ENCODE measurements at regions not wholly inside any gene's neighbourhood (a gene's known extent, or its start where the extent isn't known, plus 50 kb on each side); places are given as distances from the start of the nearest gene placed in this dataset.

DNA sequence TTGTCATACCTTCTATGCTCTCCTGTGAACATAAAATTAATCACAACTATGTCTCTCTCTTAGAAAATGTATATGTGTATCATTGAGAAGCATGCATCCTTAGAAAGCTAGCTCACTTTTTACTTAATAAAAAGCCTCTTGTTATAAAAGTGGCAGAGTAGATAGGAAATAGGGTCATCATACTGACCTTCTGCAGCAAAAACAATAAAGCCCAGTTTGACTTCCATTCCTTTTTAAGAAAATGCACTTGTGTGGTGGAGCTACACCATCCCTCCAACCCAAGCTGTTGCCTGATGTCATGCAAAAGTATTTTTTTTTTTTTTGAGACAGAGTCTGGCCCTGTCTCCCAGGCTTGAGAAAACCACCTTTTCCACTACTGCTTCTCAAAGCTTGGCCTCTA, 393.3 kb downstream of the LIG4 start:
- intact Hi-C loops (cut with DNase I): no loop called here

DNA sequence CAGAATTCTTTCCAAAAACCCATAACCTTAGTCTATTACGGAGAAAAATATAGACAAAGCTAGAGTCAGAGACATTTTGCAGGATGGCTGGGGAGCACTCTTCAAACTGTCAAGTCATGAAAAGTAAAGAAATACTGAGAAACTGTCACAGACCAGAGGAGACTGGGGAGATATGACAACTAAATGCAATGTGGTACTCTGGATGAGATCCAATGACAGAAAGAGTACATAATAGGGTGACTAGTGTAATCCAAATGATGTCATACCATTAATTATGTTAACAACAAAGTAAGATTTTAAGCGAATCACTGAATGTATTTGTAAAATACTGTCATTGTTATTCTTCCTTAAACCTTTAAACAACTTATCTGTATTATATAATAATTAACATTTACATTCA, 393.8 kb downstream of the LIG4 start:
- TF ChIP-seq, protein P1, sequence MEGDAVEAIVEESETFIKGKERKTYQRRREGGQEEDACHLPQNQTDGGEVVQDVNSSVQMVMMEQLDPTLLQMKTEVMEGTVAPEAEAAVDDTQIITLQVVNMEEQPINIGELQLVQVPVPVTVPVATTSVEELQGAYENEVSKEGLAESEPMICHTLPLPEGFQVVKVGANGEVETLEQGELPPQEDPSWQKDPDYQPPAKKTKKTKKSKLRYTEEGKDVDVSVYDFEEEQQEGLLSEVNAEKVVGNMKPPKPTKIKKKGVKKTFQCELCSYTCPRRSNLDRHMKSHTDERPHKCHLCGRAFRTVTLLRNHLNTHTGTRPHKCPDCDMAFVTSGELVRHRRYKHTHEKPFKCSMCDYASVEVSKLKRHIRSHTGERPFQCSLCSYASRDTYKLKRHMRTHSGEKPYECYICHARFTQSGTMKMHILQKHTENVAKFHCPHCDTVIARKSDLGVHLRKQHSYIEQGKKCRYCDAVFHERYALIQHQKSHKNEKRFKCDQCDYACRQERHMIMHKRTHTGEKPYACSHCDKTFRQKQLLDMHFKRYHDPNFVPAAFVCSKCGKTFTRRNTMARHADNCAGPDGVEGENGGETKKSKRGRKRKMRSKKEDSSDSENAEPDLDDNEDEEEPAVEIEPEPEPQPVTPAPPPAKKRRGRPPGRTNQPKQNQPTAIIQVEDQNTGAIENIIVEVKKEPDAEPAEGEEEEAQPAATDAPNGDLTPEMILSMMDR (IDR thresholded peaks at IDR 0.05): no peak
- TF ChIP-seq EP300 (IDR thresholded peaks at IDR 0.05) (no peak), POLR2AphosphoS5 (IDR thresholded peaks at IDR 0.05) (no peak), POLR2A (IDR thresholded peaks at IDR 0.05; ENCODE audit: low read depth) (no peak)
- Histone ChIP-seq H3K4me3 (no peak overlapping the region), H3K27me3 (no peaks in the 10 kb centered on the region), H3K9me3 (no peaks in the 10 kb centered on the region), H3K36me3 (no peaks in the 10 kb centered on the region), H3K27ac (replicated peaks in 1 of 4) (no peak overlapping the region), H3K4me1 (no peaks in the 10 kb centered on the region)
- no peak for DNase-seq (ENCODE audit: extremely low spot score)
- WGBS: 86% methylated on average over 2 of the region's 2 CpGs
- intact Hi-C loops (cut with DNase I): no loop called here

More for the DNA sequence above, 393.3 kb downstream of the LIG4 start:
- TF ChIP-seq POLR2A (IDR thresholded peaks at IDR 0.05; ENCODE audit: low read depth) (no peak), POLR2AphosphoS5 (IDR thresholded peaks at IDR 0.05) (no peak), EP300 (IDR thresholded peaks at IDR 0.05) (no peak)
- TF ChIP-seq, protein P1 (IDR thresholded peaks at IDR 0.05): no peak
- no peak for DNase-seq (ENCODE audit: extremely low spot score)
- Histone ChIP-seq H3K27me3 (no peaks in the 10 kb centered on the region), H3K4me3 (no peak overlapping the region), H3K9me3 (no peaks in the 10 kb centered on the region), H3K4me1 (no peaks in the 10 kb centered on the region), H3K27ac (replicated peaks in 1 of 4) (no peak overlapping the region), H3K36me3 (no peaks in the 10 kb centered on the region)

DNA sequence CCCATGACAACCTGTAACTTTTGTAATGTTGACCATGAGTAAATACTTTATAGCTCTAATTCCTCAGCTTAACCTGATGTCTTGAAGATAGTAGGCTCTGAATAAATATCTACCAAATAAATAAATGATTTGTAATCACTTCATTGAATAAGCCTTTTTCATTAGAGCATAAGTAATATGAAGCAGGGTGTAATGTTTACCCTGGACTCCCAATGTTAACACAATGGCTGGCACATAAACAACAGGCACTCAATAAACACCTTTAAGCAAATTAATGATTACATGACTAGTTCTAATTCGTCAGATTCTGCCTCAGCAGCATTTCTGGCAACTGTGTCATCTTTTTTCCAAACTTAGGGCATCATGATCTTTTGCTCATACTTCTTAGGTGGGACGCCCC, 396.3 kb downstream of the LIG4 start:
- H3K27ac ChIP-seq (replicated peaks in 1 of 4): no peak overlapping the region
- no peaks in the 10 kb centered on the region for H3K36me3 ChIP-seq
- intact Hi-C loops (cut with DNase I): no loop called here
- 83% methylated on average over 2 of the region's 2 CpGs for WGBS
- H3K4me1 ChIP-seq: no peaks in the 10 kb centered on the region
- DNase-seq (ENCODE audit: extremely low spot score): no peak
- no peak overlapping the region for H3K4me3 ChIP-seq
- H3K9me3 ChIP-seq: no peaks in the 10 kb centered on the region
- no peaks in the 10 kb centered on the region for H3K27me3 ChIP-seq
- TF ChIP-seq POLR2A (IDR thresholded peaks at IDR 0.05; ENCODE audit: low read depth) (no peak), EP300 (IDR thresholded peaks at IDR 0.05) (no peak), POLR2AphosphoS5 (IDR thresholded peaks at IDR 0.05) (no peak)
- TF ChIP-seq, protein P1 (IDR thresholded peaks at IDR 0.05): no peak

DNA sequence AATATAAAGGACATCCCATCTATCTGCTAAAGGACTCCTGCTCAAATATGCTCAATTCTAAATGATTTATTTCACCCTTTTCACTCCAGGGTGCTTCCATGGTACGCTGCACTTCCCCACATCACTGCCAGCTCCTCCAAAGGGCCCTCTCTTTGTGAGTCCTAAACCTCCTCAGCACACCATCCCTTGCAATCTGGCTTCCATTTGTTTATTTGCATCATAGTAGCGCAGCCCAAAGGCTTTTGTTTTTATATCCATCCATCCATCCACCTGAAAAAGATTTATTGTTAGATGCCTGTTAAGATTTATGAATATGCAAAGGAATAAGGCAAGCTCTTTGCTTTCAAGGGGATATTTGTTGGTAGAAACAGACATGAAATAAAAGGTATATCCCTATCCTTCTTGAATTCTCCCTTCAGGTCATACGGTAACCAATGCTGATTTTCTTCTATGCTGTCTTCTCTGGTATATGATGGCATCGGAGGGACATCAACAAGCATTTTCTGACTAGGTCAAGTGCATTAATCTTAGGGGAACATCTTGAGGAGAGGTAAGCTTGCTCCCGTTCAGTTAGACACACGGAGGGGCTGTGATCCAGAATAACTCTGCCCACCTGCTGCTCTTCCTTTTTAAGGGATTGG, 397.6 kb downstream of the LIG4 start:
- TF ChIP-seq POLR2A (IDR thresholded peaks at IDR 0.05; ENCODE audit: low read depth) (no peak), EP300 (IDR thresholded peaks at IDR 0.05) (no peak), POLR2AphosphoS5 (IDR thresholded peaks at IDR 0.05) (no peak)
- TF ChIP-seq, protein P1 (IDR thresholded peaks at IDR 0.05): no peak
- H3K36me3 ChIP-seq: no peaks in the 10 kb centered on the region
- intact Hi-C loops (cut with DNase I): no loop called here
- H3K4me3 ChIP-seq: no peak overlapping the region
- no peaks in the 10 kb centered on the region for H3K27me3 ChIP-seq
- DNase-seq (ENCODE audit: extremely low spot score): no peak
- no peaks in the 10 kb centered on the region for H3K4me1 ChIP-seq
- WGBS: 78% methylated on average over 6 of the region's 6 CpGs
- H3K27ac ChIP-seq (replicated peaks in 1 of 4): no peak overlapping the region
- H3K9me3 ChIP-seq: no peaks in the 10 kb centered on the region

DNA sequence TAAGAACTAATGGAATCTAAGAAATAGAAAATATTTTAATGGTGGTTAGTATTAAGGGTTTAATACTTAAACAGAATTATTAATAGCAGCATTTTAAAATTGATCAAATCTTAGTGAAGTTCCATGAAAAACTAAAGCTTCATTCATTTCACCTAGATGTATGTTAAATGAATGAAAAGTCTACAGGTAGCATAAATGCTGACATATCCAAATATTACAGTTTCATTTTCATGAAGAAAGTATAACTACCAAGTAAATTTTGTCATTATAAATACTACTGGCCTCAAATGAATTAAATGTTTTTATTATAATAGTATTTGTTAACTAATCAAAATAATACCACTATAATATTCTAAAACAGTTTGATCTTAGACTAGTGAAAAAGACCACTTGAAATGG, 403.3 kb downstream of the LIG4 start:
- H3K4me3 ChIP-seq: no peak overlapping the region

More for the DNA sequence above, 403.3 kb downstream of the LIG4 start:
- Histone ChIP-seq H3K36me3 (no peaks in the 10 kb centered on the region), H3K4me1 (no peaks in the 10 kb centered on the region), H3K27ac (replicated peaks in 1 of 4) (no peak overlapping the region), H3K27me3 (no peaks in the 10 kb centered on the region), H3K9me3 (no peaks in the 10 kb centered on the region)
- intact Hi-C loops (cut with DNase I): no loop called here
- TF ChIP-seq, protein P1 (IDR thresholded peaks at IDR 0.05): no peak
- no peak for TF ChIP-seq POLR2AphosphoS5 (IDR thresholded peaks at IDR 0.05)
- TF ChIP-seq POLR2A (IDR thresholded peaks at IDR 0.05; ENCODE audit: low read depth): no peak
- no peak for TF ChIP-seq EP300 (IDR thresholded peaks at IDR 0.05)
- DNase-seq (ENCODE audit: extremely low spot score): no peak
